WTC11 (cell line): ENCODE measurements at regions not wholly inside any gene's neighbourhood (a gene's known extent, or its start where the extent isn't known, plus 50 kb on each side); places are given as distances from the start of the nearest gene placed in this dataset.

ENCODE experiments used
- ATAC-seq: fragments of 200-7000 bp; cut with Tn5 transposase; 2 replicates; pipeline ENCODE4 v1.10.0; 2021; ENCODE audit warnings: mild to moderate bottlenecking, moderate library complexity
- CTCF ChIA-PET: fragments of 300-600 bp; sonication (Branson Sonifier 250); formaldehyde crosslinking; loops from one replicate; lab custom pipeline; 2021; ENCODE audit warnings: antibody characterized with exemption; lab: Charles Lee
- POLR2A ChIA-PET: fragments of 350-600 bp; sonication (Branson Sonifier 250); formaldehyde crosslinking; loops from one replicate; lab custom pipeline; 2021; ENCODE audit warnings: antibody characterized with exemption; lab: Charles Lee
- DNase-seq: peaks from one replicate; pipeline ENCODE4 v3.0.0; 2021; ENCODE audit warnings: low spot score
- H3K27ac Mint-ChIP-seq: 2 replicates; pipeline ENCODE4 v1.8.0; 2021; ENCODE audit warnings: mixed read lengths
- H3K27me3 Mint-ChIP-seq: 2 replicates; pipeline ENCODE4 v1.8.0; 2021; ENCODE audit warnings: low read depth, mild to moderate bottlenecking, moderate library complexity, mixed read lengths
- H3K36me3 Mint-ChIP-seq: 2 replicates; pipeline ENCODE4 v1.8.0; 2021; ENCODE audit warnings: mixed read lengths
- H3K4me1 Mint-ChIP-seq: 2 replicates; pipeline ENCODE4 v1.8.0; 2022; ENCODE audit warnings: mixed read lengths
- H3K4me3 Mint-ChIP-seq: 2 replicates; pipeline ENCODE4 v1.8.0; 2021; ENCODE audit warnings: mild to moderate bottlenecking, moderate library complexity, mixed read lengths
- H3K9me3 Mint-ChIP-seq: 2 replicates; pipeline ENCODE4 v1.8.0; 2021; ENCODE audit warnings: mixed read lengths
- ATF1 ChIP-seq: sonication (generic); formaldehyde crosslinking; IDR thresholded peaks from 2 replicates; pipeline ENCODE4 v1.8.1; 2023; ENCODE audit warnings: mild to moderate bottlenecking, moderate library complexity, missing genetic modification reagents
- CBFB ChIP-seq: sonication (generic); formaldehyde crosslinking; IDR thresholded peaks from 2 replicates; pipeline ENCODE4 v1.8.1; 2022; ENCODE audit warnings: mild to moderate bottlenecking, low read depth, missing genetic modification reagents
- ELF4 ChIP-seq: sonication (generic); formaldehyde crosslinking; IDR thresholded peaks from 2 replicates; pipeline ENCODE4 v1.8.1; 2022; ENCODE audit warnings: low read depth, mild to moderate bottlenecking, moderate library complexity, missing genetic modification reagents
- EMX1 ChIP-seq: fragments of 250-450 bp; sonication (Bioruptor Pico); IDR thresholded peaks from 2 replicates; pipeline ENCODE4 v1.8.0; 2021; ENCODE audit warnings: mild to moderate bottlenecking
- ETV6 ChIP-seq: sonication (generic); formaldehyde crosslinking; IDR thresholded peaks from 2 replicates; pipeline ENCODE4 v1.8.1; 2022; ENCODE audit warnings: mild to moderate bottlenecking, missing genetic modification reagents
- FOXJ3 ChIP-seq: sonication (generic); formaldehyde crosslinking; IDR thresholded peaks from 2 replicates; pipeline ENCODE4 v1.9.0; 2021; ENCODE audit warnings: missing genetic modification reagents, mild to moderate bottlenecking, borderline replicate concordance
- FOXK1 ChIP-seq: sonication (generic); formaldehyde crosslinking; IDR thresholded peaks from 2 replicates; pipeline ENCODE4 v1.8.0; 2022; ENCODE audit warnings: mild to moderate bottlenecking, moderate library complexity, missing genetic modification reagents
- GABPB1 ChIP-seq: sonication (generic); formaldehyde crosslinking; IDR thresholded peaks from 2 replicates; pipeline ENCODE4 v1.8.1; 2023; ENCODE audit warnings: mild to moderate bottlenecking, missing genetic modification reagents
- HMGA2 ChIP-seq: fragments of 250-450 bp; sonication (Bioruptor Pico); IDR thresholded peaks from 2 replicates; pipeline ENCODE4 v1.4.0; 2021; ENCODE audit warnings: mild to moderate bottlenecking, moderate library complexity
- JUN ChIP-seq: sonication (generic); formaldehyde crosslinking; IDR thresholded peaks from 2 replicates; pipeline ENCODE4 v1.8.0; 2023; ENCODE audit warnings: mild to moderate bottlenecking, missing genetic modification reagents
- KAT7 ChIP-seq: sonication (generic); formaldehyde crosslinking; IDR thresholded peaks from 2 replicates; pipeline ENCODE4 v1.8.1; 2023; ENCODE audit warnings: missing genetic modification reagents, mild to moderate bottlenecking, borderline replicate concordance
- NR1H2 ChIP-seq: sonication (generic); formaldehyde crosslinking; IDR thresholded peaks from 2 replicates; pipeline ENCODE4 v1.9.0; 2021; ENCODE audit warnings: mild to moderate bottlenecking, moderate library complexity, missing genetic modification reagents
- PRRX2 ChIP-seq: fragments of 250-450 bp; sonication (Bioruptor Pico); IDR thresholded peaks from 2 replicates; pipeline ENCODE4 v1.8.0; 2021; ENCODE audit warnings: mild to moderate bottlenecking
- ZNF121 ChIP-seq: sonication (generic); formaldehyde crosslinking; IDR thresholded peaks from 2 replicates; pipeline ENCODE4 v1.8.0; 2023; ENCODE audit warnings: missing genetic modification reagents
- ZNF317 ChIP-seq: sonication (generic); formaldehyde crosslinking; IDR thresholded peaks from 2 replicates; pipeline ENCODE4 v1.8.1; 2023; ENCODE audit warnings: low read depth, mild to moderate bottlenecking, moderate library complexity, missing genetic modification reagents, borderline replicate concordance
- ZNF396 ChIP-seq: fragments of 250-450 bp; sonication (Bioruptor Pico); IDR thresholded peaks from 2 replicates; pipeline ENCODE4 v1.8.0; 2021; ENCODE audit warnings: mild to moderate bottlenecking, moderate library complexity, borderline replicate concordance
- TF ChIP-seq, protein P1 (sequence below): sonication (generic); formaldehyde crosslinking; IDR thresholded peaks from 2 replicates; pipeline ENCODE4 v1.8.1; 2023; ENCODE audit warnings: mild to moderate bottlenecking, missing genetic modification reagents, moderate library complexity
- TF ChIP-seq, protein P2 (sequence below): sonication (generic); formaldehyde crosslinking; IDR thresholded peaks from 2 replicates; pipeline ENCODE4 v1.8.1; 2022; ENCODE audit warnings: mild to moderate bottlenecking, moderate library complexity, missing genetic modification reagents
- TF ChIP-seq, protein P3 (sequence below): sonication (generic); formaldehyde crosslinking; IDR thresholded peaks from 2 replicates; pipeline ENCODE4 v1.8.0; 2022; ENCODE audit warnings: mild to moderate bottlenecking, missing genetic modification reagents
- TF ChIP-seq, protein P4 (sequence below): sonication (generic); formaldehyde crosslinking; IDR thresholded peaks from 2 replicates; pipeline ENCODE4 v1.8.0; 2023; ENCODE audit warnings: missing genetic modification reagents, mild to moderate bottlenecking, borderline replicate concordance
- TF ChIP-seq, protein P5 (sequence below): sonication (generic); formaldehyde crosslinking; conservative IDR thresholded peaks from 2 replicates; pipeline ENCODE4 v1.8.1; 2023; ENCODE audit warnings: mild to moderate bottlenecking, low read depth, missing genetic modification reagents, moderate library complexity
- TF ChIP-seq, protein P6 (sequence below): fragments of 250-450 bp; sonication (Bioruptor Pico); IDR thresholded peaks from 2 replicates; pipeline ENCODE4 v1.9.0; 2021; ENCODE audit warnings: mild to moderate bottlenecking, borderline replicate concordance

DNA sequence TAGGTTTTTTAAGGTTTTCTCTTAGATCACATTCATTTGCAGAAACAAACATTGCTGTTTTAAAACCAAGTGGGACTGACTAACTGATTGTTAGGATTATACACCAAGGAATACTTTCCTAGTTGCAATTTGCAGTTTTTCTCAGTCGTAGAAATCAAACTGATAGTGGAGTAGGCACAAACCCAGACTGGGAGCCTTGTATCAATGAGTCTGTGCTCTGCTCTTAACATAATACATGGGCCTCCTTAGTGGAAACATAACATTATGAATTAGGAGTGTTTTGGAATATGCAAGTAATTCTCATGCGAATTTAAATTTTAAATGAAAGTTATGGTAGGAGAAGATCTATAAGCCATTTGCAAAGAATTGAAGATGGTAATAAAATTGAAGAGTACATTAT is 223.5 kb downstream of the CLCN4 start (continued):
- TF ChIP-seq, protein P1, sequence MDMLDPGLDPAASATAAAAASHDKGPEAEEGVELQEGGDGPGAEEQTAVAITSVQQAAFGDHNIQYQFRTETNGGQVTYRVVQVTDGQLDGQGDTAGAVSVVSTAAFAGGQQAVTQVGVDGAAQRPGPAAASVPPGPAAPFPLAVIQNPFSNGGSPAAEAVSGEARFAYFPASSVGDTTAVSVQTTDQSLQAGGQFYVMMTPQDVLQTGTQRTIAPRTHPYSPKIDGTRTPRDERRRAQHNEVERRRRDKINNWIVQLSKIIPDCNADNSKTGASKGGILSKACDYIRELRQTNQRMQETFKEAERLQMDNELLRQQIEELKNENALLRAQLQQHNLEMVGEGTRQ (CRISPR knock-in tag) = no peak
- TF ChIP-seq ATF1 (CRISPR knock-in tag) (no peak), PRRX2 (no peak)

DNA sequence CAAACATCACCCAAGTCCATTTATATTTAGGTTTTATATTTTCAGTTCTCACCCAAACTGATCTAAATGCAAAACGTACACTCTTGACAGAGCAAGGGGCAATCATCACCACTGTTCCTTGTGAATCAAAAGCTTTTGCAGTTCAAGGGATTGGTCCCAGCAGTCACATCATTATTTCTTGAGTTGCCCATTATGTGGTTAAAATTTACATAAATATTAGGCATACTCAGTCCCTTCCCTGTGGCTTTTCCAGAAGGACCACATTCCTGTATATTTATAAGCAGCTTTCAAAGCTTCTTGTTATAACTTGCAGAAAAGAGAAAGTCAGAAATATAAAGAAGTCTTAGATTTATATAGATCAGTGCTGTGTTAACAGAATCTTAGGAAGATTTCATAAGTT is 224.4 kb downstream of the CLCN4 start:
- CTCF ChIA-PET = no interaction called here
- peaks cover 5% of the 10 kb centered on the region; the same call in 1 of the 2 replicates for H3K4me1 Mint-ChIP-seq
- peaks cover 21% of the 10 kb centered on the region for H3K9me3 Mint-ChIP-seq
- POLR2A ChIA-PET = no interaction called here
- no peaks in the 10 kb centered on the region; the same call in 1 of the 2 replicates for H3K27me3 Mint-ChIP-seq
- DNase-seq = no peak
- H3K27ac Mint-ChIP-seq = no peak overlapping the region
- no peak overlapping the region for H3K4me3 Mint-ChIP-seq
- ATAC-seq = no peak
- H3K36me3 Mint-ChIP-seq = peaks cover 2% of the 10 kb centered on the region; the same call in 1 of the 2 replicates
- TF ChIP-seq, protein P2, sequence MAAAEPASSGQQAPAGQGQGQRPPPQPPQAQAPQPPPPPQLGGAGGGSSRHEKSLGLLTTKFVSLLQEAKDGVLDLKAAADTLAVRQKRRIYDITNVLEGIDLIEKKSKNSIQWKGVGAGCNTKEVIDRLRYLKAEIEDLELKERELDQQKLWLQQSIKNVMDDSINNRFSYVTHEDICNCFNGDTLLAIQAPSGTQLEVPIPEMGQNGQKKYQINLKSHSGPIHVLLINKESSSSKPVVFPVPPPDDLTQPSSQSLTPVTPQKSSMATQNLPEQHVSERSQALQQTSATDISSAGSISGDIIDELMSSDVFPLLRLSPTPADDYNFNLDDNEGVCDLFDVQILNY (CRISPR knock-in tag) = no peak
- TF ChIP-seq HMGA2 = no peak
- TF ChIP-seq CBFB = no peak
- TF ChIP-seq KAT7 = no peak
- TF ChIP-seq, protein P1 (CRISPR knock-in tag) = no peak
- TF ChIP-seq, protein P3, sequence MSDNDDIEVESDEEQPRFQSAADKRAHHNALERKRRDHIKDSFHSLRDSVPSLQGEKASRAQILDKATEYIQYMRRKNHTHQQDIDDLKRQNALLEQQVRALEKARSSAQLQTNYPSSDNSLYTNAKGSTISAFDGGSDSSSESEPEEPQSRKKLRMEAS (CRISPR knock-in tag) = no peak
- TF ChIP-seq JUN (CRISPR knock-in tag) = no peak
- TF ChIP-seq FOXK1 (CRISPR knock-in tag) = no peak
- TF ChIP-seq, protein P4, sequence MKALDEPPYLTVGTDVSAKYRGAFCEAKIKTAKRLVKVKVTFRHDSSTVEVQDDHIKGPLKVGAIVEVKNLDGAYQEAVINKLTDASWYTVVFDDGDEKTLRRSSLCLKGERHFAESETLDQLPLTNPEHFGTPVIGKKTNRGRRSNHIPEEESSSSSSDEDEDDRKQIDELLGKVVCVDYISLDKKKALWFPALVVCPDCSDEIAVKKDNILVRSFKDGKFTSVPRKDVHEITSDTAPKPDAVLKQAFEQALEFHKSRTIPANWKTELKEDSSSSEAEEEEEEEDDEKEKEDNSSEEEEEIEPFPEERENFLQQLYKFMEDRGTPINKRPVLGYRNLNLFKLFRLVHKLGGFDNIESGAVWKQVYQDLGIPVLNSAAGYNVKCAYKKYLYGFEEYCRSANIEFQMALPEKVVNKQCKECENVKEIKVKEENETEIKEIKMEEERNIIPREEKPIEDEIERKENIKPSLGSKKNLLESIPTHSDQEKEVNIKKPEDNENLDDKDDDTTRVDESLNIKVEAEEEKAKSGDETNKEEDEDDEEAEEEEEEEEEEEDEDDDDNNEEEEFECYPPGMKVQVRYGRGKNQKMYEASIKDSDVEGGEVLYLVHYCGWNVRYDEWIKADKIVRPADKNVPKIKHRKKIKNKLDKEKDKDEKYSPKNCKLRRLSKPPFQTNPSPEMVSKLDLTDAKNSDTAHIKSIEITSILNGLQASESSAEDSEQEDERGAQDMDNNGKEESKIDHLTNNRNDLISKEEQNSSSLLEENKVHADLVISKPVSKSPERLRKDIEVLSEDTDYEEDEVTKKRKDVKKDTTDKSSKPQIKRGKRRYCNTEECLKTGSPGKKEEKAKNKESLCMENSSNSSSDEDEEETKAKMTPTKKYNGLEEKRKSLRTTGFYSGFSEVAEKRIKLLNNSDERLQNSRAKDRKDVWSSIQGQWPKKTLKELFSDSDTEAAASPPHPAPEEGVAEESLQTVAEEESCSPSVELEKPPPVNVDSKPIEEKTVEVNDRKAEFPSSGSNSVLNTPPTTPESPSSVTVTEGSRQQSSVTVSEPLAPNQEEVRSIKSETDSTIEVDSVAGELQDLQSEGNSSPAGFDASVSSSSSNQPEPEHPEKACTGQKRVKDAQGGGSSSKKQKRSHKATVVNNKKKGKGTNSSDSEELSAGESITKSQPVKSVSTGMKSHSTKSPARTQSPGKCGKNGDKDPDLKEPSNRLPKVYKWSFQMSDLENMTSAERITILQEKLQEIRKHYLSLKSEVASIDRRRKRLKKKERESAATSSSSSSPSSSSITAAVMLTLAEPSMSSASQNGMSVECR (CRISPR knock-in tag) = no peak
- no peak for TF ChIP-seq FOXJ3 (CRISPR knock-in tag)
- no peak for TF ChIP-seq ELF4 (CRISPR knock-in tag)
- TF ChIP-seq, protein P5, sequence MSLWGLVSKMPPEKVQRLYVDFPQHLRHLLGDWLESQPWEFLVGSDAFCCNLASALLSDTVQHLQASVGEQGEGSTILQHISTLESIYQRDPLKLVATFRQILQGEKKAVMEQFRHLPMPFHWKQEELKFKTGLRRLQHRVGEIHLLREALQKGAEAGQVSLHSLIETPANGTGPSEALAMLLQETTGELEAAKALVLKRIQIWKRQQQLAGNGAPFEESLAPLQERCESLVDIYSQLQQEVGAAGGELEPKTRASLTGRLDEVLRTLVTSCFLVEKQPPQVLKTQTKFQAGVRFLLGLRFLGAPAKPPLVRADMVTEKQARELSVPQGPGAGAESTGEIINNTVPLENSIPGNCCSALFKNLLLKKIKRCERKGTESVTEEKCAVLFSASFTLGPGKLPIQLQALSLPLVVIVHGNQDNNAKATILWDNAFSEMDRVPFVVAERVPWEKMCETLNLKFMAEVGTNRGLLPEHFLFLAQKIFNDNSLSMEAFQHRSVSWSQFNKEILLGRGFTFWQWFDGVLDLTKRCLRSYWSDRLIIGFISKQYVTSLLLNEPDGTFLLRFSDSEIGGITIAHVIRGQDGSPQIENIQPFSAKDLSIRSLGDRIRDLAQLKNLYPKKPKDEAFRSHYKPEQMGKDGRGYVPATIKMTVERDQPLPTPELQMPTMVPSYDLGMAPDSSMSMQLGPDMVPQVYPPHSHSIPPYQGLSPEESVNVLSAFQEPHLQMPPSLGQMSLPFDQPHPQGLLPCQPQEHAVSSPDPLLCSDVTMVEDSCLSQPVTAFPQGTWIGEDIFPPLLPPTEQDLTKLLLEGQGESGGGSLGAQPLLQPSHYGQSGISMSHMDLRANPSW = no peak
- TF ChIP-seq EMX1 (CRISPR knock-in tag) = no peak
- TF ChIP-seq ZNF396 = no peak
- no peak for TF ChIP-seq ETV6
- TF ChIP-seq ZNF121 = no peak
- no peak for TF ChIP-seq NR1H2 (CRISPR knock-in tag)
- no peak for TF ChIP-seq GABPB1 (CRISPR knock-in tag)
- no peak for TF ChIP-seq ZNF317 (CRISPR knock-in tag)
- TF ChIP-seq, protein P6, sequence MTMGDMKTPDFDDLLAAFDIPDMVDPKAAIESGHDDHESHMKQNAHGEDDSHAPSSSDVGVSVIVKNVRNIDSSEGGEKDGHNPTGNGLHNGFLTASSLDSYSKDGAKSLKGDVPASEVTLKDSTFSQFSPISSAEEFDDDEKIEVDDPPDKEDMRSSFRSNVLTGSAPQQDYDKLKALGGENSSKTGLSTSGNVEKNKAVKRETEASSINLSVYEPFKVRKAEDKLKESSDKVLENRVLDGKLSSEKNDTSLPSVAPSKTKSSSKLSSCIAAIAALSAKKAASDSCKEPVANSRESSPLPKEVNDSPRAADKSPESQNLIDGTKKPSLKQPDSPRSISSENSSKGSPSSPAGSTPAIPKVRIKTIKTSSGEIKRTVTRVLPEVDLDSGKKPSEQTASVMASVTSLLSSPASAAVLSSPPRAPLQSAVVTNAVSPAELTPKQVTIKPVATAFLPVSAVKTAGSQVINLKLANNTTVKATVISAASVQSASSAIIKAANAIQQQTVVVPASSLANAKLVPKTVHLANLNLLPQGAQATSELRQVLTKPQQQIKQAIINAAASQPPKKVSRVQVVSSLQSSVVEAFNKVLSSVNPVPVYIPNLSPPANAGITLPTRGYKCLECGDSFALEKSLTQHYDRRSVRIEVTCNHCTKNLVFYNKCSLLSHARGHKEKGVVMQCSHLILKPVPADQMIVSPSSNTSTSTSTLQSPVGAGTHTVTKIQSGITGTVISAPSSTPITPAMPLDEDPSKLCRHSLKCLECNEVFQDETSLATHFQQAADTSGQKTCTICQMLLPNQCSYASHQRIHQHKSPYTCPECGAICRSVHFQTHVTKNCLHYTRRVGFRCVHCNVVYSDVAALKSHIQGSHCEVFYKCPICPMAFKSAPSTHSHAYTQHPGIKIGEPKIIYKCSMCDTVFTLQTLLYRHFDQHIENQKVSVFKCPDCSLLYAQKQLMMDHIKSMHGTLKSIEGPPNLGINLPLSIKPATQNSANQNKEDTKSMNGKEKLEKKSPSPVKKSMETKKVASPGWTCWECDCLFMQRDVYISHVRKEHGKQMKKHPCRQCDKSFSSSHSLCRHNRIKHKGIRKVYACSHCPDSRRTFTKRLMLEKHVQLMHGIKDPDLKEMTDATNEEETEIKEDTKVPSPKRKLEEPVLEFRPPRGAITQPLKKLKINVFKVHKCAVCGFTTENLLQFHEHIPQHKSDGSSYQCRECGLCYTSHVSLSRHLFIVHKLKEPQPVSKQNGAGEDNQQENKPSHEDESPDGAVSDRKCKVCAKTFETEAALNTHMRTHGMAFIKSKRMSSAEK (CRISPR knock-in tag) = no peak
